ENCODE measurements at regions not wholly inside any gene's neighbourhood (a gene's known extent, or its start where the extent isn't known, plus 50 kb on each side); places are given as distances from the start of the nearest gene placed in this dataset.

DNA sequence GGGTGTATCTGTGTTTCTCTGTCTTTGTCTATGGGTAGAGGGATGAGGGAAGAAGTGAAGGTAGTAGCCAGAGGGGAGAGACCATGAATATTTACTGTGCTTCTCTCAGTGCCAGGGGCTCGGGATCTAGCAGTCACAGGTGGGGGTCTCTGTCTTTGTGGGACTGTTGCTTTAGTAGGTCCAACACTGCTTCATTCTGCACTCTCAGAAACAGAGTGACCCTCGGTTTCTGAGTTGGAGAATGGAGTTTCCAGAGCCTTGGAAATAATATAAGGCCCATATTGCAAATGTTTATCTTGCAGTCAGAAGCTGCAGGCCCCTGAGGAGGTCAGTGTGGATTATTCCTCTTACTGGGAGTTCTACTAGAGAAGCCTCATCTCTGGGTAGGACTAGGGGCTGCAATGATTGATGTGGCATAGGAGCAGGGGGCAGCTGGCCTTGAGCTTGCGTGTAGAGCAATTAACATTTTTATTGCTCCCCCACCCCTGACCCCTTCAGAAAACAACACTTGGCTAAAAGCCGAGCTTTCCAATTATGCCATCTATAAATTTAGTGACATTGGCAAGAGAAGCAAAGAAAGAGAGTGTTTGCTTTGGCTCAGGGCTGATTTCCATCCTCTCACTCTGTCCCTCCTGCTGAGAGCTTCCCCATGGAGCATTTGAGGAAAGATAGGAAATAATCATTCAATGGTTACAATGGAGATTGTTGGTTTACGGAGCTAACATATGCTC is 55.0 kb upstream of the TRPC7 start (continued):
- TF ChIP-seq ZNF670 (tag by site-specific recombination; IDR thresholded peaks at IDR 0.05; ENCODE audit: low read depth): no peak
- TF ChIP-seq ZNF660 (tag by site-specific recombination; IDR thresholded peaks at IDR 0.05): peak; percentile 90
- no peak for TF ChIP-seq ZNF768 (tag by site-specific recombination; IDR thresholded peaks at IDR 0.05)
- no peak for TF ChIP-seq ZNF837 (tag by site-specific recombination; IDR thresholded peaks at IDR 0.05)
- TF ChIP-seq ZNF610 (tag by site-specific recombination; IDR thresholded peaks at IDR 0.05; ENCODE audit: borderline replicate concordance): peak; percentile 66; the same call in 1 of the 2 replicates
- TF ChIP-seq ZNF280C (tag by site-specific recombination; IDR thresholded peaks at IDR 0.05): no peak
- no peak for TF ChIP-seq HOXC10 (CRISPR knock-in tag; IDR thresholded peaks at IDR 0.05)
- TF ChIP-seq ZFP37 (tag by site-specific recombination; IDR thresholded peaks at IDR 0.05): no peak
- no peak for TF ChIP-seq ZNF707 (tag by site-specific recombination; IDR thresholded peaks at IDR 0.05)
- TF ChIP-seq, protein P1, sequence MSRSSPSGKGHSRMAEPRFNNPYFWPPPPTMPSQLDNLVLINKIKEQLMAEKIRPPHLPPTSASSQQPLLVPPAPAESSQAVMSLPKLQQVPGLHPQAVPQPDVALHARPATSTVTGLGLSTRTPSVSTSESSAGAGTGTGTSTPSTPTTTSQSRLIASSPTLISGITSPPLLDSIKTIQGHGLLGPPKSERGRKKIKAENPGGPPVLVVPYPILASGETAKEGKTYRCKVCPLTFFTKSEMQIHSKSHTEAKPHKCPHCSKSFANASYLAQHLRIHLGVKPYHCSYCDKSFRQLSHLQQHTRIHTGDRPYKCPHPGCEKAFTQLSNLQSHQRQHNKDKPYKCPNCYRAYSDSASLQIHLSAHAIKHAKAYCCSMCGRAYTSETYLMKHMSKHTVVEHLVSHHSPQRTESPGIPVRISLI (tag by site-specific recombination; IDR thresholded peaks at IDR 0.05): no peak
- TF ChIP-seq ZNF280D (tag by site-specific recombination; IDR thresholded peaks at IDR 0.05): no peak
- TF ChIP-seq ZSCAN16 (tag by site-specific recombination; IDR thresholded peaks at IDR 0.05): no peak
- TF ChIP-seq ZNF658 (tag by site-specific recombination; IDR thresholded peaks at IDR 0.05): no peak
- 0 out of 2 replicates have a peak, but pooled peaks have one; percentile 56 for TF ChIP-seq ZNF184 (tag by site-specific recombination; IDR thresholded peaks at IDR 0.05)
- peak; percentile 91 for TF ChIP-seq ZNF488 (tag by site-specific recombination; IDR thresholded peaks at IDR 0.05)
- TF ChIP-seq OSR2 (tag by site-specific recombination; IDR thresholded peaks at IDR 0.05): peak; percentile 96
- TF ChIP-seq PRDM6 (tag by site-specific recombination; IDR thresholded peaks at IDR 0.05): peak; percentile 96
- TF ChIP-seq ZNF555 (tag by site-specific recombination; conservative IDR thresholded peaks at IDR 0.05): no peak
- TF ChIP-seq ZNF677 (tag by site-specific recombination; IDR thresholded peaks at IDR 0.05): no peak
- TF ChIP-seq ZNF654 (tag by site-specific recombination; IDR thresholded peaks at IDR 0.05; ENCODE audit: low read depth): no peak
- TF ChIP-seq ZNF596 (tag by site-specific recombination; IDR thresholded peaks at IDR 0.05): peak; percentile 88
- no peak for TF ChIP-seq ZNF48 (tag by site-specific recombination; IDR thresholded peaks at IDR 0.05)
- TF ChIP-seq ZNF121 (tag by site-specific recombination; IDR thresholded peaks at IDR 0.05): no peak
- peak; percentile 90 for TF ChIP-seq ZNF18 (tag by site-specific recombination; IDR thresholded peaks at IDR 0.05)
- peak; percentile 96 for TF ChIP-seq ZEB2 (tag by site-specific recombination; IDR thresholded peaks at IDR 0.05)
- peak; percentile 96 for TF ChIP-seq FEZF1 (tag by site-specific recombination; IDR thresholded peaks at IDR 0.05)
- TF ChIP-seq, protein P2, sequence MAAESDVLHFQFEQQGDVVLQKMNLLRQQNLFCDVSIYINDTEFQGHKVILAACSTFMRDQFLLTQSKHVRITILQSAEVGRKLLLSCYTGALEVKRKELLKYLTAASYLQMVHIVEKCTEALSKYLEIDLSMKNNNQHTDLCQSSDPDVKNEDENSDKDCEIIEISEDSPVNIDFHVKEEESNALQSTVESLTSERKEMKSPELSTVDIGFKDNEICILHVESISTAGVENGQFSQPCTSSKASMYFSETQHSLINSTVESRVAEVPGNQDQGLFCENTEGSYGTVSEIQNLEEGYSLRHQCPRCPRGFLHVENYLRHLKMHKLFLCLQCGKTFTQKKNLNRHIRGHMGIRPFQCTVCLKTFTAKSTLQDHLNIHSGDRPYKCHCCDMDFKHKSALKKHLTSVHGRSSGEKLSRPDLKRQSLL (tag by site-specific recombination; IDR thresholded peaks at IDR 0.05): no peak
- peak; percentile 80 for TF ChIP-seq ZNF558 (tag by site-specific recombination; IDR thresholded peaks at IDR 0.05)

Measured in HEK293 (cell line).